ENCODE measurements at regions not wholly inside any gene's neighbourhood (a gene's known extent, or its start where the extent isn't known, plus 50 kb on each side); places are given as distances from the start of the nearest gene placed in this dataset.
"Not testable (repeated sequence)": the region's sequence is repeated elsewhere in the genome, so short reads cannot be mapped to it uniquely, and the experiment has no call there.

DNA sequence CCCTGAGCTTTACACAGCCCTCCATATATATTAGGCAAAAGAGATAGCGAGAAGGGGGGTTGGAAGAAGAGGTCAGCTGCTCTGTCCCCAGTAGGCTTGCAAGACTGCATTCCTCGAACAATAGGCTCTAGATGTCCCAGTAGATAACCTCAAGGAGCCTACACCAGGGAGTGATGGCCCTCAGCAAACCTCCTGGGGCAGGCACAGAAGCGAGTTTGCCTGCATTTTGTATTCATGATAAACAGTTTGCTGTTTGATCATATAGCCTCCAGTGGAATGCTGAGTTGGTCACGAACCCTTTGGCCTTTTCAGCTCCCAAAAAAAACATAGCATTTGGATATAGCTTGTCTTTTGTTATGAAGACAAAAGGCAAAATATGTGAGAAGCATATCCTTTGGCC, 95.1 kb upstream of the GRAMD1B start:
- Histone ChIP-seq H3K4me1 (ENCODE audit: control insufficient read depth in 1 of 2, insufficient read depth in 2 of 2, low read length in 2 of 2) (peaks cover 0 to 3% of the 10 kb centered on the region in 2 experiments), H3K4me3 (ENCODE audit: low read depth, low read length) (no peak overlapping the region), H3K27me3 (ENCODE audit: insufficient read depth, low read length) (no peaks in the 10 kb centered on the region), H3K18ac (ENCODE audit: low read length) (no peak overlapping the region), H2AFZ (ENCODE audit: insufficient read depth, low read length, poor library complexity) (no peak overlapping the region), H3K79me1 (ENCODE audit: low read length) (no peaks in the 10 kb centered on the region), H3K4me2 (ENCODE audit: low read length) (no peak overlapping the region), H3K79me2 (ENCODE audit: control insufficient read depth, insufficient read depth, low read length, poor library complexity) (no peaks in the 10 kb centered on the region), H2BK12ac (ENCODE audit: low read length) (no peak overlapping the region), H4K12ac (ENCODE audit: low read depth, low read length) (no peak overlapping the region), H3K36me3 (ENCODE audit: control insufficient read depth in 1 of 2, insufficient read depth in 2 of 2, low read length in 2 of 2) (no peaks in the 10 kb centered on the region), H3K9me3 (ENCODE audit: insufficient read depth, low read depth, low read length) (peaks cover 2% of the 10 kb centered on the region), H2BK5ac (ENCODE audit: low read depth, low read length, poor library complexity) (no peak overlapping the region), H2BK120ac (ENCODE audit: insufficient read depth, low read length, poor library complexity) (no peak overlapping the region), H3K4ac (ENCODE audit: low read depth, low read length) (no peak overlapping the region), H3K27ac (ENCODE audit: low read depth, low read length) (peak overlapping the region; percentile 21), H4K91ac (ENCODE audit: low read depth, low read length) (no peak overlapping the region), H2AK5ac (ENCODE audit: low read length) (no peak overlapping the region), H3K9ac (ENCODE audit: low read length) (no peak overlapping the region), H4K8ac (ENCODE audit: low read depth, low read length) (no peak overlapping the region), H3K23ac (ENCODE audit: low read length) (no peak overlapping the region), H3K14ac (ENCODE audit: low read length) (no peak overlapping the region)
- WGBS (ENCODE audit: extremely low coverage, insufficient coverage, insufficient read length) = no CpG with 5 or more reads among the region's 4 CpGs
- peak; percentile 96 to 98 for DNase-seq

DNA sequence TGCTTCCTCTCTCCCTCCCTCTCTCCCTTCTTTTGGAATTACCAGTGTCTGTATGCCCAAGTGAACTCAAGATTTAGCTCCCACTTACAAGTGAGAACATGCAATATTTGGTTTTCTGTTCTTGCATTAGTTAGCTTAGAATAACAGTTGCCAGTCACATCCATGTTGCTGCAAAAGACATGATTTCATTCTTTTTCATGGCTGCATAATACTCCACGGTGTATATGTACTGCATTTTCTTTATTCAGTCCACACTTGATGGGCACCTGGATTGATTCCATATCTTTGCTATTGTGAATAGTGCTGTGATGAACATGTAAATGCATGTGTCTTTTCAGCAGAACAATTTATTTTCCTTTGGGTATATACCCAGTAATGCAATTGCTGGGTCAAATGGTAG, 97.5 kb upstream of the GRAMD1B start:
- not testable (repeated sequence) for H2BK12ac ChIP-seq (ENCODE audit: low read length); H3K9ac ChIP-seq (ENCODE audit: low read length); H3K27ac ChIP-seq (ENCODE audit: low read depth, low read length); DNase-seq; H4K8ac ChIP-seq (ENCODE audit: low read depth, low read length); H4K91ac ChIP-seq (ENCODE audit: low read depth, low read length); H3K79me2 ChIP-seq (ENCODE audit: control insufficient read depth, insufficient read depth, low read length, poor library complexity); H4K12ac ChIP-seq (ENCODE audit: low read depth, low read length); H3K4ac ChIP-seq (ENCODE audit: low read depth, low read length); H2BK120ac ChIP-seq (ENCODE audit: insufficient read depth, low read length, poor library complexity); H3K9me3 ChIP-seq (ENCODE audit: insufficient read depth, low read depth, low read length); H3K4me3 ChIP-seq (ENCODE audit: low read depth, low read length); H3K4me2 ChIP-seq (ENCODE audit: low read length); H2AK5ac ChIP-seq (ENCODE audit: low read length); H3K14ac ChIP-seq (ENCODE audit: low read length); H3K23ac ChIP-seq (ENCODE audit: low read length); H3K4me1 ChIP-seq (ENCODE audit: control insufficient read depth in 1 of 2, insufficient read depth in 2 of 2, low read length in 2 of 2); H3K18ac ChIP-seq (ENCODE audit: low read length); H2AFZ ChIP-seq (ENCODE audit: insufficient read depth, low read length, poor library complexity); H3K27me3 ChIP-seq (ENCODE audit: insufficient read depth, low read length); H3K36me3 ChIP-seq (ENCODE audit: control insufficient read depth in 1 of 2, insufficient read depth in 2 of 2, low read length in 2 of 2); H3K79me1 ChIP-seq (ENCODE audit: low read length); H2BK5ac ChIP-seq (ENCODE audit: low read depth, low read length, poor library complexity)
- no CpG with 5 or more reads among the region's 1 CpG for WGBS (ENCODE audit: extremely low coverage, insufficient coverage, insufficient read length)

DNA sequence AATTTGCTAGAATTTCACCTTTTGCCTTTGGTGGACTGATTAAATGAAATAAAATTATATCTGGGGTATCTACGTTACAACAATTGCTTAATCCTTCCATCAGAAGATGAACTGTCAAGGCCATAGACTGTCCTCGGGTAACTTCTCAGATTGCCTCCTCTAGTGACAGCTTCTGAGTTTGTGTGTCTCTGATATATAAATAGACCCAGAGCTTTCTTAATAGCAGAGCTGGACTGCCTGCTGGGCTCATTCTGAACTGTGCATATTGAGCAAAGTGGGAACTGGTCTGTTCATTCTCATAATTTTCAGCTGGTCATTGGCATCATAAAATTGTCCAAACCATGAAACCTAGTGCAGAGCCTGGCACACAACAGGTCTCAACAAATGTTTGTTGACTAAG, 99.1 kb upstream of the GRAMD1B start:
- Histone ChIP-seq H3K27me3 (ENCODE audit: insufficient read depth, low read length) (no peaks in the 10 kb centered on the region), H3K79me2 (ENCODE audit: control insufficient read depth, insufficient read depth, low read length, poor library complexity) (no peaks in the 10 kb centered on the region), H2BK12ac (ENCODE audit: low read length) (no peak overlapping the region), H4K91ac (ENCODE audit: low read depth, low read length) (no peak overlapping the region), H2AFZ (ENCODE audit: insufficient read depth, low read length, poor library complexity) (no peak overlapping the region), H3K79me1 (ENCODE audit: low read length) (no peaks in the 10 kb centered on the region), H3K9me3 (ENCODE audit: insufficient read depth, low read depth, low read length) (peaks cover 2% of the 10 kb centered on the region), H4K12ac (ENCODE audit: low read depth, low read length) (no peak overlapping the region), H4K8ac (ENCODE audit: low read depth, low read length) (no peak overlapping the region), H3K14ac (ENCODE audit: low read length) (no peak overlapping the region), H3K4me2 (ENCODE audit: low read length) (no peak overlapping the region), H2BK5ac (ENCODE audit: low read depth, low read length, poor library complexity) (no peak overlapping the region), H3K36me3 (ENCODE audit: control insufficient read depth in 1 of 2, insufficient read depth in 2 of 2, low read length in 2 of 2) (no peaks in the 10 kb centered on the region), H3K27ac (ENCODE audit: low read depth, low read length) (no peak overlapping the region), H3K9ac (ENCODE audit: low read length) (no peak overlapping the region), H3K4me3 (ENCODE audit: low read depth, low read length) (no peak overlapping the region), H3K4me1 (ENCODE audit: control insufficient read depth in 1 of 2, insufficient read depth in 2 of 2, low read length in 2 of 2) (no peaks in the 10 kb centered on the region), H2AK5ac (ENCODE audit: low read length) (no peak overlapping the region), H3K4ac (ENCODE audit: low read depth, low read length) (no peak overlapping the region), H3K23ac (ENCODE audit: low read length) (no peak overlapping the region), H3K18ac (ENCODE audit: low read length) (no peak overlapping the region), H2BK120ac (ENCODE audit: insufficient read depth, low read length, poor library complexity) (no peak overlapping the region)
- WGBS (ENCODE audit: extremely low coverage, insufficient coverage, insufficient read length) = no CpG with 5 or more reads among the region's 2 CpGs
- no peak for DNase-seq

DNA sequence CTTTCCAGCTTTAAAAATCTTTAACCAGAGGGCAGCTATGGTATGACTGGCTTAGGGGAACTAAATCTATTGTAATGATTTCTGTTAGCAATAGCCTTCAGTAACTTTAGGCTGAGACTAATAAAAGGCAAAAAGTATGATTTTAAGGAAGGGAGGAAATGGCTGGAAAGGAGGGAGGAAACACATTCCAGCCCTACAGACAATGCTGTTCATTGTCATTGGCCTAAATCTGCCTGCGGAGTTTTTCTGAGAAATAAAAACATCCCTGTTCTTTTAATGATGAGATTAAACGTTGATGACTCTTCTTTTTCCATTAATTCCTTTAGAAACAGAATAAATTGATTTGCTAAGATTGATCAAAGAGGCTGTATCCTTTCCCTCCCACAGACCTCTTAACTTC, 99.6 kb upstream of the GRAMD1B start:
- Histone ChIP-seq H3K9ac (ENCODE audit: low read length) (no peak overlapping the region), H3K4me2 (ENCODE audit: low read length) (no peak overlapping the region), H3K79me1 (ENCODE audit: low read length) (no peaks in the 10 kb centered on the region), H4K8ac (ENCODE audit: low read depth, low read length) (no peak overlapping the region), H3K4me1 (ENCODE audit: control insufficient read depth in 1 of 2, insufficient read depth in 2 of 2, low read length in 2 of 2) (no peaks in the 10 kb centered on the region), H3K23ac (ENCODE audit: low read length) (no peak overlapping the region), H3K4me3 (ENCODE audit: low read depth, low read length) (no peak overlapping the region), H3K27me3 (ENCODE audit: insufficient read depth, low read length) (no peaks in the 10 kb centered on the region), H2BK12ac (ENCODE audit: low read length) (no peak overlapping the region), H3K36me3 (ENCODE audit: control insufficient read depth in 1 of 2, insufficient read depth in 2 of 2, low read length in 2 of 2) (no peaks in the 10 kb centered on the region), H3K14ac (ENCODE audit: low read length) (no peak overlapping the region), H3K27ac (ENCODE audit: low read depth, low read length) (no peak overlapping the region), H2AK5ac (ENCODE audit: low read length) (no peak overlapping the region), H2BK5ac (ENCODE audit: low read depth, low read length, poor library complexity) (no peak overlapping the region), H2BK120ac (ENCODE audit: insufficient read depth, low read length, poor library complexity) (no peak overlapping the region), H3K9me3 (ENCODE audit: insufficient read depth, low read depth, low read length) (peaks cover 2% of the 10 kb centered on the region), H4K91ac (ENCODE audit: low read depth, low read length) (no peak overlapping the region), H3K79me2 (ENCODE audit: control insufficient read depth, insufficient read depth, low read length, poor library complexity) (no peaks in the 10 kb centered on the region), H4K12ac (ENCODE audit: low read depth, low read length) (no peak overlapping the region), H2AFZ (ENCODE audit: insufficient read depth, low read length, poor library complexity) (no peak overlapping the region), H3K18ac (ENCODE audit: low read length) (no peak overlapping the region), H3K4ac (ENCODE audit: low read depth, low read length) (no peak overlapping the region)
- WGBS (ENCODE audit: extremely low coverage, insufficient coverage, insufficient read length) = no CpG with 5 or more reads among the region's 2 CpGs
- no peak for DNase-seq
